Kidney (tissue), 13 donors: ENCODE measurements at regions not wholly inside any gene's neighbourhood (a gene's known extent, or its start where the extent isn't known, plus 50 kb on each side); places are given as distances from the start of the nearest gene placed in this dataset.

Experiments used
- DNase-seq, 5 donors: peaks; one replicate each; pipeline ENCODE4 v3.0.0-alpha.2; 2013 to 2020
- FAIRE-seq: peaks from 2 replicates; lab custom pipeline; 2012; peaks lifted over from hg19 to GRCh38; lab: Jason Lieb, UNC
- H3K27ac ChIP-seq, 2 donors: one replicate each; pipeline ENCODE4 v1.7.0; 2013; ENCODE audit warnings: low read depth in 2 of 2, low read length in 2 of 2, inconsistent platforms in 1 of 2
- H3K27me3 ChIP-seq: one replicate; pipeline ENCODE4 v1.7.1; 2013; ENCODE audit warnings: low read length, inconsistent platforms; ENCODE audit not compliant: control insufficient read depth, insufficient read depth
- H3K36me3 ChIP-seq, 3 donors: one replicate each; pipeline versions ENCODE4 v1.7.0 to v1.7.1; 2013; ENCODE audit warnings: low read length in 3 of 3, control low read depth in 1 of 3, inconsistent platforms in 1 of 3; ENCODE audit not compliant: insufficient read depth in 3 of 3, control insufficient read depth in 2 of 3
- H3K4me1 ChIP-seq, 3 donors: one replicate each; pipeline versions ENCODE4 v1.7.0 to v1.7.1; 2013; ENCODE audit warnings: low read length in 3 of 3, inconsistent platforms in 1 of 3, low read depth in 1 of 3; ENCODE audit not compliant: control insufficient read depth in 2 of 3, insufficient read depth in 2 of 3
- H3K4me3 ChIP-seq, 3 donors: one replicate each; pipeline versions ENCODE4 v1.7.0 to v1.8.1; 2013; ENCODE audit warnings: low read length in 3 of 3, control low read depth in 1 of 3, inconsistent platforms in 1 of 3
- H3K9ac ChIP-seq, 3 donors: one replicate each; pipeline versions ENCODE4 v1.7.0 to v1.7.1; 2013; ENCODE audit warnings: low read length in 3 of 3, control low read depth in 1 of 3, inconsistent platforms in 1 of 3
- H3K9me3 ChIP-seq, 3 donors: one replicate each; pipeline versions ENCODE4 v1.7.0 to v1.7.1; 2013; ENCODE audit warnings: low read length in 3 of 3, control low read depth in 1 of 3, inconsistent platforms in 1 of 3; ENCODE audit not compliant: control insufficient read depth in 2 of 3, insufficient read depth in 1 of 3
- intact Hi-C: fragments of 100-400 bp; cut with DNase I; formaldehyde crosslinking; loops from one replicate; pipeline ENCODE4 v1.11.1; 2022
- TF ChIP-seq, protein P1 (sequence below): IDR thresholded peaks from 3 replicates; pipeline ENCODE4 v1.5.1; 2012; ENCODE audit warnings: mild to moderate bottlenecking, moderate library complexity, borderline replicate concordance; ENCODE audit not compliant: insufficient read depth; ENCODE audit errors: extremely low read depth
- donor health status: control.
- donor health status: control.
- donor health status: control.
- donor health status: control.
- donor health status: control.
- donor health status: DM: yes; HTN: yes; CAD: no.
- donor health status: Normal renal cell carcinoma (clear cell type).

- Histone ChIP-seq H3K36me3 (no peaks in the 10 kb centered on the region), H3K9me3 (no peaks in the 10 kb centered on the region), H3K27me3 (no peaks in the 10 kb centered on the region), H3K4me1 (no peaks in the 10 kb centered on the region), H3K4me3 (no peak overlapping the region), H3K9ac (no peak overlapping the region), H3K27ac (no peak overlapping the region)
- no peak for DNase-seq
- TF ChIP-seq, protein P1, sequence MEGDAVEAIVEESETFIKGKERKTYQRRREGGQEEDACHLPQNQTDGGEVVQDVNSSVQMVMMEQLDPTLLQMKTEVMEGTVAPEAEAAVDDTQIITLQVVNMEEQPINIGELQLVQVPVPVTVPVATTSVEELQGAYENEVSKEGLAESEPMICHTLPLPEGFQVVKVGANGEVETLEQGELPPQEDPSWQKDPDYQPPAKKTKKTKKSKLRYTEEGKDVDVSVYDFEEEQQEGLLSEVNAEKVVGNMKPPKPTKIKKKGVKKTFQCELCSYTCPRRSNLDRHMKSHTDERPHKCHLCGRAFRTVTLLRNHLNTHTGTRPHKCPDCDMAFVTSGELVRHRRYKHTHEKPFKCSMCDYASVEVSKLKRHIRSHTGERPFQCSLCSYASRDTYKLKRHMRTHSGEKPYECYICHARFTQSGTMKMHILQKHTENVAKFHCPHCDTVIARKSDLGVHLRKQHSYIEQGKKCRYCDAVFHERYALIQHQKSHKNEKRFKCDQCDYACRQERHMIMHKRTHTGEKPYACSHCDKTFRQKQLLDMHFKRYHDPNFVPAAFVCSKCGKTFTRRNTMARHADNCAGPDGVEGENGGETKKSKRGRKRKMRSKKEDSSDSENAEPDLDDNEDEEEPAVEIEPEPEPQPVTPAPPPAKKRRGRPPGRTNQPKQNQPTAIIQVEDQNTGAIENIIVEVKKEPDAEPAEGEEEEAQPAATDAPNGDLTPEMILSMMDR, result no peak
- no peak for FAIRE-seq
- intact Hi-C loops, result no loop called here
Measured at GRCh38 chr21:24298040-24298439, 1309.2 kb downstream of the MRPL39 start.

DNA sequence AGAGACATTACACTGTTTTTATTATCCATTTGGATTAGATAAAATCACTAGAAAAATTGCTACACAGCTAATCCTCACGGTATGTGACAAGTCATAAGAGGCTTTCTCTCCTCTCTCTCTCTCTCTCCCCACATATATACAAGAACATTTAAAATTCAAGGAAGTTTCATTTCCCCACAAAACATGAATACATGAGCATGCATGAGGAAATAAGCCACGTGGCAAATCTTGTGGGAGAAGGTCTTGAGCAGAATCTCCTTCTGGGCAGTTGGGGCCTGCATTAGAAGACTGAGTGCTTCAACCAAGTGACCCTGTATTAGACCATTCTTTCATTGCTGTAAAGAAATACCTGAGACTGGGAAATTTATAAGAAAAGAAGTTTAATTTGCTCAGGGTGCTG is 1313.1 kb downstream of the MRPL39 start:
- Histone ChIP-seq H3K9me3 (no peaks in the 10 kb centered on the region), H3K4me3 (no peak overlapping the region), H3K27ac (no peak overlapping the region), H3K27me3 (no peaks in the 10 kb centered on the region), H3K4me1 (no peaks in the 10 kb centered on the region), H3K36me3 (no peaks in the 10 kb centered on the region), H3K9ac (no peak overlapping the region)
- TF ChIP-seq, protein P1, result no peak
- no peak for FAIRE-seq
- intact Hi-C loops, result no loop called here
- DNase-seq, result no peak

DNA sequence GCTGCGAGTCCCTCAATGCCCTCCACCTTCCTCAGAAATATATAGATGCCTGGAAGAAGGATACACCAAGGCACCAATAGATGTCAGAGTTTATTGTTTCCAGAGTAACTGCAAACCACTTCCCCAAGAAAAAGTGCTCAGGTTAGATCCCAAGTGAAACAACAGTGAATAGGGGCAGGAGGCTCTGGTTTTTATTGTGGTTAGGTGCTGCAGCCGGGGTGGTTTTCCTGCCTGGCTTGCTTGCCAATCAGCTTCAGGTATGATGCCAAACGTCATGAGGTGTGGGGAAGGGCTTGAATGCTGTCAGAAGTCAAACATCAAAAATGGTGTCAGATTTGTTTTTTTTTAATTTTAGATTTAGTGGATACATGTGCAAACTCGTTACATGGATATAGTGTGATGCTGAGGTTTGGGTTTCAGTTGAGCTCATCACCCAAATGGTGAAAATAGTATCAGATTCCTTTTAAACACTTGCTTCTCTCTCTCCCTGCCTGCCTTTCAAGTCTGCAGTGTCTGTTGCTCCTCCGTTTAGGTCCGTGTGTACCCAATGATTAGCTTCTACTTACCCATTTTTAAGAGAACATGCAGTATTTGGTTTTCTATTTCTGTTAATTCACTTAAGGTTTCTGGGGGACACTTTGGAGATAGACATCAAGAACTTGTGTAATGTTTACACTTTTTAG is 1317.0 kb downstream of the MRPL39 start:
- Histone ChIP-seq H3K27me3 (no peaks in the 10 kb centered on the region), H3K4me1 (no peaks in the 10 kb centered on the region), H3K4me3 (no peak overlapping the region), H3K9me3 (no peaks in the 10 kb centered on the region), H3K36me3 (no peaks in the 10 kb centered on the region), H3K27ac (no peak overlapping the region), H3K9ac (no peak overlapping the region)
- intact Hi-C loops, result no loop called here
- DNase-seq, result no peak
- FAIRE-seq, result no peak
- TF ChIP-seq, protein P1, result no peak

- FAIRE-seq (no peak), DNase-seq (no peak)
- Histone ChIP-seq H3K36me3 (no peaks in the 10 kb centered on the region), H3K4me3 (no peak overlapping the region), H3K27ac (no peak overlapping the region), H3K9ac (no peak overlapping the region), H3K27me3 (no peaks in the 10 kb centered on the region), H3K9me3 (no peaks in the 10 kb centered on the region), H3K4me1 (no peaks in the 10 kb centered on the region)
- TF ChIP-seq, protein P1, result no peak
- intact Hi-C loops, result no loop called here
Measured at GRCh38 chr21:24289539-24289938, 1317.7 kb downstream of the MRPL39 start.
